Muscle layer of duodenum (tissue), 2 donors: ENCODE measurements at regions not wholly inside any gene's neighbourhood (a gene's known extent, or its start where the extent isn't known, plus 50 kb on each side); places are given as distances from the start of the nearest gene placed in this dataset.
A peak's percentile ranks its signal among the peaks of the same experiment; 100 is the strongest.

Experiments
- H3K27ac ChIP-seq: one replicate; pipeline ENCODE4 v1.7.0; 2013; ENCODE audit warnings: mild to moderate bottlenecking, low read length
- H3K27me3 ChIP-seq: one replicate; pipeline ENCODE4 v1.7.0; 2013; ENCODE audit warnings: low read depth, mild to moderate bottlenecking, control low read depth, low read length
- H3K36me3 ChIP-seq, 2 donors: one replicate each; pipeline ENCODE4 v1.7.0; 2013; ENCODE audit warnings: low read length in 2 of 2, control low read depth in 1 of 2, mild to moderate bottlenecking in 1 of 2; ENCODE audit not compliant: insufficient read depth in 2 of 2, control insufficient read depth in 1 of 2
- H3K4me1 ChIP-seq, 2 donors: one replicate each; pipeline ENCODE4 v1.7.0; 2013; ENCODE audit warnings: low read length in 2 of 2, mild to moderate bottlenecking in 2 of 2, control low read depth in 1 of 2, moderate library complexity in 1 of 2; ENCODE audit not compliant: insufficient read depth in 2 of 2, control insufficient read depth in 1 of 2
- H3K4me3 ChIP-seq, 2 donors: one replicate each; pipeline ENCODE4 v1.7.0; 2013; ENCODE audit warnings: low read length in 2 of 2, low read depth in 1 of 2, mild to moderate bottlenecking in 1 of 2
- H3K9me3 ChIP-seq, 2 donors: one replicate each; pipeline ENCODE4 v1.7.0; 2013; ENCODE audit warnings: low read length in 2 of 2, control low read depth in 1 of 2, mild to moderate bottlenecking in 1 of 2; ENCODE audit not compliant: control insufficient read depth in 1 of 2
- donor health status: healthy.

- H3K27me3 ChIP-seq: no peaks in the 10 kb centered on the region
- no peaks in the 10 kb centered on the region for H3K4me1 ChIP-seq
- H3K4me3 ChIP-seq: no peak overlapping the region
- no peaks in the 10 kb centered on the region for H3K36me3 ChIP-seq
- H3K27ac ChIP-seq: no peak overlapping the region
- no peaks in the 10 kb centered on the region for H3K9me3 ChIP-seq
Measured at GRCh38 chr6:11388983-11389944, 148.3 kb upstream of the TMEM170B start.

- Histone ChIP-seq H3K4me1 (no peaks in the 10 kb centered on the region), H3K4me3 (no peak overlapping the region), H3K27ac (no peak overlapping the region), H3K9me3 (no peaks in the 10 kb centered on the region), H3K27me3 (no peaks in the 10 kb centered on the region), H3K36me3 (no peaks in the 10 kb centered on the region)
Measured at GRCh38 chr6:11387707-11388430, 149.7 kb upstream of the TMEM170B start.

- Histone ChIP-seq H3K27me3 (no peaks in the 10 kb centered on the region), H3K4me3 (no peak overlapping the region), H3K27ac (no peak overlapping the region), H3K9me3 (no peaks in the 10 kb centered on the region), H3K4me1 (no peaks in the 10 kb centered on the region), H3K36me3 (no peaks in the 10 kb centered on the region)
Measured at GRCh38 chr6:11386726-11387125, 150.8 kb upstream of the TMEM170B start.

- no peaks in the 10 kb centered on the region for H3K9me3 ChIP-seq
- no peak overlapping the region for H3K4me3 ChIP-seq
- H3K36me3 ChIP-seq: no peaks in the 10 kb centered on the region
- no peaks in the 10 kb centered on the region for H3K27me3 ChIP-seq
- no peaks in the 10 kb centered on the region for H3K4me1 ChIP-seq
- H3K27ac ChIP-seq: no peak overlapping the region
Measured at GRCh38 chr6:11386323-11386722, 151.2 kb upstream of the TMEM170B start.

- Histone ChIP-seq H3K27ac (no peak overlapping the region), H3K4me1 (no peaks in the 10 kb centered on the region), H3K4me3 (no peak overlapping the region), H3K27me3 (no peaks in the 10 kb centered on the region), H3K36me3 (no peaks in the 10 kb centered on the region), H3K9me3 (no peaks in the 10 kb centered on the region)
Measured at GRCh38 chr6:11384531-11385309, 152.3 kb upstream of the NEDD9 start.

GRCh38 chr6:11381801-11382513, 149.5 kb upstream of the NEDD9 start:
- Histone ChIP-seq H3K9me3 (no peaks in the 10 kb centered on the region), H3K36me3 (no peaks in the 10 kb centered on the region), H3K27me3 (no peaks in the 10 kb centered on the region), H3K27ac (peak overlapping the region; percentile 56), H3K4me3 (peak overlapping the region; percentile 34 to 51), H3K4me1 (no peaks in the 10 kb centered on the region)

- Histone ChIP-seq H3K9me3 (no peaks in the 10 kb centered on the region), H3K27me3 (no peaks in the 10 kb centered on the region), H3K4me1 (no peaks in the 10 kb centered on the region), H3K27ac (peak overlapping the region; percentile 56), H3K4me3 (peak overlapping the region; percentile 6 to 34), H3K36me3 (no peaks in the 10 kb centered on the region)
Measured at GRCh38 chr6:11380969-11381744, 148.7 kb upstream of the NEDD9 start.

GRCh38 chr6:11380549-11380948, 148.1 kb upstream of the NEDD9 start:
- H3K4me1 ChIP-seq: no peaks in the 10 kb centered on the region
- H3K4me3 ChIP-seq: no peak overlapping the region
- H3K9me3 ChIP-seq: no peaks in the 10 kb centered on the region
- H3K27me3 ChIP-seq: no peaks in the 10 kb centered on the region
- no peak overlapping the region for H3K27ac ChIP-seq
- no peaks in the 10 kb centered on the region for H3K36me3 ChIP-seq

GRCh38 chr6:11379805-11380204, 147.3 kb upstream of the NEDD9 start:
- Histone ChIP-seq H3K4me1 (no peaks in the 10 kb centered on the region), H3K36me3 (no peaks in the 10 kb centered on the region), H3K9me3 (no peaks in the 10 kb centered on the region), H3K4me3 (no peak overlapping the region), H3K27ac (no peak overlapping the region), H3K27me3 (no peaks in the 10 kb centered on the region)

- H3K27ac ChIP-seq: no peak overlapping the region
Measured at GRCh38 chr6:11378639-11379038, 146.2 kb upstream of the NEDD9 start.

More at GRCh38 chr6:11378639-11379038, 146.2 kb upstream of the NEDD9 start:
- Histone ChIP-seq H3K36me3 (no peaks in the 10 kb centered on the region), H3K27me3 (no peaks in the 10 kb centered on the region), H3K4me1 (no peaks in the 10 kb centered on the region), H3K9me3 (no peaks in the 10 kb centered on the region), H3K4me3 (no peak overlapping the region)
